H1 (cell line): ENCODE measurements at regions not wholly inside any gene's neighbourhood (a gene's known extent, or its start where the extent isn't known, plus 50 kb on each side); places are given as distances from the start of the nearest gene placed in this dataset.

Source experiments
- CTCF ChIA-PET: fragments of 300-600 bp; sonication (Branson Sonifier 250); formaldehyde crosslinking; loops from one replicate; lab custom pipeline; 2021; ENCODE audit not compliant: partially characterized antibody; lab: Charles Lee
- POLR2A ChIA-PET: fragments of 300-600 bp; sonication (Branson Sonifier 250); formaldehyde crosslinking; loops from one replicate; lab custom pipeline; 2021; ENCODE audit warnings: inconsistent platforms; ENCODE audit not compliant: partially characterized antibody; lab: Charles Lee
- DNase-seq, 2 experiments: peaks; one replicate each; pipeline versions ENCODE4 v3.0.0 to v3.0.0-alpha.2; 2010 to 2022; ENCODE audit warnings: low spot score in 2 of 2, low read depth in 1 of 2, mixed read lengths in 1 of 2
- FAIRE-seq: peaks from 2 replicates; lab custom pipeline; 2011; peaks lifted over from hg19 to GRCh38; lab: Jason Lieb, UNC
- H2AFZ ChIP-seq: 2 replicates; pipeline ENCODE4 v1.8.1; 2012; ENCODE audit warnings: low read length, inconsistent platforms
- H2AK5ac ChIP-seq: 2 replicates; pipeline ENCODE4 v1.6.1; 2013; ENCODE audit warnings: low read depth, low read length
- H2BK120ac ChIP-seq: replicated peaks from 2 replicates; pipeline ENCODE3; 2013; ENCODE audit warnings: low read depth, low read length, inconsistent platforms
- H2BK12ac ChIP-seq: 2 replicates; pipeline ENCODE4 v1.6.1; 2013; ENCODE audit warnings: low read depth, low read length
- H2BK15ac ChIP-seq: 2 replicates; pipeline ENCODE4 v1.6.1; 2013; ENCODE audit warnings: low read length
- H2BK20ac ChIP-seq: 2 replicates; pipeline ENCODE4 v1.6.1; 2013; ENCODE audit warnings: low read length
- H2BK5ac ChIP-seq: 2 replicates; pipeline ENCODE4 v1.6.1; 2013; ENCODE audit warnings: low read depth, low read length
- H3K14ac ChIP-seq: 2 replicates; pipeline ENCODE4 v1.6.1; 2013; ENCODE audit warnings: inconsistent platforms; ENCODE audit not compliant: insufficient read length
- H3K18ac ChIP-seq: 2 replicates; pipeline ENCODE4 v1.6.1; 2013; ENCODE audit warnings: low read length; ENCODE audit errors: extremely low read depth
- H3K23ac ChIP-seq: 2 replicates; pipeline ENCODE4 v1.6.1; 2013; ENCODE audit warnings: inconsistent platforms; ENCODE audit not compliant: insufficient read length
- H3K23me2 ChIP-seq: 2 replicates; pipeline ENCODE4 v1.6.1; 2013; ENCODE audit warnings: low read depth, low read length
- H3K27ac ChIP-seq: 2 replicates; pipeline ENCODE4 v1.6.1; 2011; ENCODE audit warnings: low read depth, low read length, inconsistent platforms
- H3K27me3 ChIP-seq, 4 experiments: replicated peaks in 1 of 4; 1 replicate in 1 of 4; 2 replicates in 3 of 4; pipeline versions ENCODE4 v1.6.1 to v1.8.1; 2011 to 2013; ENCODE audit warnings: low read length in 3 of 4, mild to moderate bottlenecking in 3 of 4, inconsistent platforms in 2 of 4, mixed read lengths in 2 of 4, moderate library complexity in 1 of 4; ENCODE audit not compliant: control insufficient read depth in 3 of 4, insufficient read depth in 3 of 4; ENCODE audit errors: extremely low read depth in 1 of 4
- H3K36me3 ChIP-seq, 4 experiments: 2 replicates each; pipeline versions ENCODE4 v1.6.1 to v1.8.1; 2011 to 2013; ENCODE audit warnings: mild to moderate bottlenecking in 4 of 4, low read length in 3 of 4, moderate library complexity in 2 of 4, control low read depth in 1 of 4, inconsistent platforms in 1 of 4; ENCODE audit not compliant: insufficient read depth in 4 of 4, control insufficient read depth in 2 of 4
- H3K4ac ChIP-seq: replicated peaks from 2 replicates; pipeline ENCODE3; 2013; ENCODE audit warnings: low read length, low read depth, mixed read lengths, inconsistent platforms; ENCODE audit not compliant: insufficient read length
- H3K4me1 ChIP-seq, 4 experiments: replicated peaks in 1 of 4; 1 replicate in 1 of 4; 2 replicates in 3 of 4; pipeline versions ENCODE4 v1.6.1 to v1.8.1; 2011 to 2013; ENCODE audit warnings: low read length in 3 of 4, inconsistent platforms in 2 of 4, mixed read lengths in 1 of 4; ENCODE audit not compliant: insufficient read depth in 4 of 4, control insufficient read depth in 3 of 4
- H3K4me2 ChIP-seq, 2 experiments: 2 replicates each; pipeline versions ENCODE4 v1.6.1 to v1.8.1; 2011 to 2013; ENCODE audit warnings: low read depth in 2 of 2, low read length in 2 of 2, control low read depth in 1 of 2, inconsistent platforms in 1 of 2, mild to moderate bottlenecking in 1 of 2; ENCODE audit not compliant: insufficient read depth in 1 of 2
- H3K4me3 ChIP-seq, 4 experiments: fragments of 200-600, 300-600 bp in 1 of 4; sonication (generic), shearing (Covaris generic), sonication (Bioruptor Twin) in 1 of 4; 2 replicates each; pipeline versions ENCODE4 v1.5.1 to v1.8.1; 2011 to 2016; ENCODE audit warnings: low read length in 4 of 4, low read depth in 3 of 4, control low read depth in 2 of 4, inconsistent platforms in 2 of 4, mild to moderate bottlenecking in 2 of 4, mixed read lengths in 1 of 4, moderate library complexity in 1 of 4; ENCODE audit not compliant: insufficient read depth in 2 of 4; ENCODE audit errors: extremely low read depth in 1 of 4
- H3K56ac ChIP-seq: replicated peaks from 2 replicates; pipeline ENCODE3; 2013; ENCODE audit warnings: low read depth, mild to moderate bottlenecking, mixed read lengths, low read length, inconsistent platforms; ENCODE audit not compliant: insufficient read length
- H3K79me1 ChIP-seq: 2 replicates; pipeline ENCODE4 v1.6.1; 2013; ENCODE audit warnings: low read depth, low read length, control low read depth
- H3K79me2 ChIP-seq, 2 experiments: 2 replicates each; pipeline versions ENCODE4 v1.6.1 to v1.8.1; 2012 to 2013; ENCODE audit warnings: low read length in 2 of 2, mild to moderate bottlenecking in 2 of 2, inconsistent platforms in 1 of 2; ENCODE audit not compliant: insufficient read depth in 2 of 2, control insufficient read depth in 1 of 2
- H3K9ac ChIP-seq, 4 experiments: replicated peaks in 1 of 4; 1 replicate in 1 of 4; 2 replicates in 3 of 4; pipeline versions ENCODE4 v1.6.1 to v1.8.1; 2011 to 2013; ENCODE audit warnings: low read depth in 3 of 4, low read length in 3 of 4, control low read depth in 2 of 4, mild to moderate bottlenecking in 2 of 4, moderate library complexity in 2 of 4, inconsistent platforms in 1 of 4; ENCODE audit errors: extremely low read depth in 1 of 4
- H3K9me3 ChIP-seq, 2 experiments: 2 replicates each; pipeline versions ENCODE4 v1.6.1 to v1.8.1; 2012 to 2013; ENCODE audit warnings: mild to moderate bottlenecking in 2 of 2, moderate library complexity in 2 of 2, control low read depth in 1 of 2, inconsistent platforms in 1 of 2, low read depth in 1 of 2, low read length in 1 of 2, mixed read lengths in 1 of 2; ENCODE audit not compliant: insufficient read depth in 2 of 2
- H4K20me1 ChIP-seq, 2 experiments: replicated peaks in 1 of 2; 2 replicates each; pipeline versions ENCODE3 to v1.8.1; 2011 to 2013; ENCODE audit warnings: inconsistent platforms in 2 of 2, low read length in 2 of 2, mild to moderate bottlenecking in 1 of 2; ENCODE audit not compliant: insufficient read depth in 2 of 2, control insufficient read depth in 1 of 2
- H4K5ac ChIP-seq: 2 replicates; pipeline ENCODE4 v1.6.1; 2013; ENCODE audit warnings: low read length, low read depth, mixed read lengths, inconsistent platforms; ENCODE audit not compliant: insufficient read length
- H4K8ac ChIP-seq: 2 replicates; pipeline ENCODE4 v1.8.0; 2013; ENCODE audit warnings: mild to moderate bottlenecking, moderate library complexity, low read length, inconsistent platforms; ENCODE audit not compliant: insufficient read depth; ENCODE audit errors: extremely low read depth
- H4K91ac ChIP-seq: replicated peaks from 2 replicates; pipeline ENCODE3; 2013; ENCODE audit warnings: low read length, mixed read lengths, inconsistent platforms; ENCODE audit not compliant: insufficient read length
- ASH2L ChIP-seq: fragments of 200-600, 300-600 bp; sonication (generic); IDR thresholded peaks from one replicate; pipeline ENCODE4 v1.7.1; 2017; ENCODE audit warnings: low read length
- CREB1 ChIP-seq: IDR thresholded peaks from 2 replicates; pipeline ENCODE4 v1.6.1; 2012; ENCODE audit warnings: inconsistent platforms
- CTBP2 ChIP-seq: IDR thresholded peaks from 2 replicates; pipeline ENCODE4 v1.7.0; 2011; ENCODE audit warnings: borderline replicate concordance, mild to moderate bottlenecking, moderate library complexity, mixed read lengths, low read length; ENCODE audit not compliant: insufficient read depth, insufficient read length
- GTF2F1 ChIP-seq: IDR thresholded peaks from 2 replicates; pipeline ENCODE4 v1.6.1; 2012; ENCODE audit warnings: low read depth, low read length, improper control_type of control experiment, borderline replicate concordance
- PHF8 ChIP-seq: fragments of 200-600 bp; sonication (generic); conservative IDR thresholded peaks from 2 replicates; pipeline ENCODE4 v1.7.1; 2012; ENCODE audit warnings: low read depth, mild to moderate bottlenecking, inconsistent platforms, low read length, moderate library complexity
- POLR2AphosphoS5 ChIP-seq: IDR thresholded peaks from 2 replicates; pipeline ENCODE4 v1.6.1; 2011; ENCODE audit warnings: low read depth, low read length
- USF2 ChIP-seq: IDR thresholded peaks from 2 replicates; pipeline ENCODE4 v1.6.1; 2011; ENCODE audit warnings: low read length, improper control_type of control experiment
- ZNF274 ChIP-seq: IDR thresholded peaks from 2 replicates; pipeline ENCODE4 v1.7.0; 2012; ENCODE audit warnings: low read length, borderline replicate concordance; ENCODE audit errors: extremely low read depth
- WGBS, 2 experiments: shearing (Covaris generic) in 1 of 2; methylation state at CpG; one replicate each; pipeline versions ENCODE4 v1.1.6 to v1.1.7; 2013 to 2015; ENCODE audit warnings: low lambda C conversion rate in 2 of 2, mixed read lengths in 2 of 2, inconsistent platforms in 1 of 2, low coverage in 1 of 2, missing lambda C conversion rate in 1 of 2; ENCODE audit not compliant: insufficient replicate concordance in 2 of 2, insufficient coverage in 1 of 2, insufficient read length in 1 of 2; ENCODE audit errors: extremely low coverage in 1 of 2, missing lambda C conversion rate in 1 of 2; 5-methylcytosine and 5-hydroxymethylcytosine counted together

GRCh38 chr2:83661711-83662110, 797.4 kb downstream of the SUCLG1 start:
- no peak overlapping the region for H3K27ac ChIP-seq
- H3K9ac ChIP-seq, result no peak overlapping the region
- no peak overlapping the region for H3K18ac ChIP-seq
- H2AFZ ChIP-seq, result no peak overlapping the region
- no peak overlapping the region for H2BK120ac ChIP-seq
- H3K23ac ChIP-seq, result no peak overlapping the region
- H3K4me3 ChIP-seq, result no peak overlapping the region
- no peak overlapping the region for H3K4ac ChIP-seq
- H3K27me3 ChIP-seq, result no peaks in the 10 kb centered on the region
- POLR2A ChIA-PET, result no interaction called here
- H3K4me2 ChIP-seq, result no peak overlapping the region
- no peak overlapping the region for H2BK5ac ChIP-seq
- 79% methylated on average over 1 of the region's 1 CpG; no CpG with 5 or more reads in 1 of the 2 experiments for WGBS, 2 experiments
- H4K8ac ChIP-seq, result no peak overlapping the region
- H4K5ac ChIP-seq, result no peak overlapping the region
- no peak overlapping the region for H2AK5ac ChIP-seq
- no peaks in the 10 kb centered on the region for H3K36me3 ChIP-seq
- no peak overlapping the region for H2BK15ac ChIP-seq
- no peak for FAIRE-seq
- H4K91ac ChIP-seq, result no peak overlapping the region
- no peak overlapping the region for H2BK12ac ChIP-seq
- no peaks in the 10 kb centered on the region for H3K79me2 ChIP-seq
- CTCF ChIA-PET, result no interaction called here
- H3K14ac ChIP-seq, result no peak overlapping the region
- H3K4me1 ChIP-seq, result no peaks in the 10 kb centered on the region
- no peak for DNase-seq
- no peak overlapping the region for H3K56ac ChIP-seq
- no peaks in the 10 kb centered on the region for H3K79me1 ChIP-seq
- no peaks in the 10 kb centered on the region for H4K20me1 ChIP-seq
- H3K23me2 ChIP-seq, result no peaks in the 10 kb centered on the region
- H2BK20ac ChIP-seq, result no peak overlapping the region
- H3K9me3 ChIP-seq, result no peaks in the 10 kb centered on the region
- no peak for TF ChIP-seq PHF8
- no peak for TF ChIP-seq CTBP2
- no peak for TF ChIP-seq GTF2F1
- TF ChIP-seq ZNF274, result no peak
- no peak for TF ChIP-seq POLR2AphosphoS5
- no peak for TF ChIP-seq USF2
- TF ChIP-seq CREB1, result no peak
- TF ChIP-seq ASH2L, result no peak
